DMS53 treated with DMSO at 0.1 percent for 48 hours (cell line): ENCODE measurements at regions not wholly inside any gene's neighbourhood (a gene's known extent, or its start where the extent isn't known, plus 50 kb on each side); places are given as distances from the start of the nearest gene placed in this dataset.

Experiments used
- DNase-seq: peaks from one replicate; lab custom pipeline; 2025; ENCODE audit not compliant: unreplicated experiment; lab: John Stamatoyannopoulos, UW

DNA sequence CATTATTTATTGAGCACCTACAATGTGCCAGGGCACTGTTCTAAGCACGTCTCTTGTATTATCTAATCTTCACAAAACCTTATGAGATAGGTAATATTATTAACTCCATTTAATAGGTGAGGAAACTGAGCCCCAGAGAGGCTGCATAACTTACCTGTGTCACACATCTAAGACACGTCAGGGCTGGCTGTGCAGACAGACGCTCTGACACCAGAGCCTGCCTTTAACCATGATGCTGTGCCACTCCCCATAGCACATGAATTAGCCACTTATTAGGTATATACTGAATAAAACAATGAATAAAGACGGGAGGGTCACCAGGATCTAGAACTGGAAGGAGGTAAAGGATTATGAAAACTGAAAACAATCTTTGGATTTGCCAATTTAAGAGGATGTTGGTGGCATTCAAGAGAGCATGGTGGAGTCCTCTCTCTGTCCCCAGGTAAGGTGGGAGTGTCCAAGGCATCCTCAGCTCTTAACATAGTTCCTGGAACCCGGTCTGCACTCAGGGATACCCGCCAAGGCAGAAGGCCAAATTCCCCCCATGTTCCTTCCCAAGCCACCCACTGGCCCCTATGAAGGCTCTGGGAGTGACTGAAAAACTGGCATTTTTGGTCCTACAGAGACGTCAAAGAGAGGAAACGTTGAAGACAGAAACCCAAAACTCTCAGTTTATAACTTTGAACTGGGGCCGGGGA, 479.7 kb downstream of the FOXO1 start:
- DNase-seq = no peak

DNA sequence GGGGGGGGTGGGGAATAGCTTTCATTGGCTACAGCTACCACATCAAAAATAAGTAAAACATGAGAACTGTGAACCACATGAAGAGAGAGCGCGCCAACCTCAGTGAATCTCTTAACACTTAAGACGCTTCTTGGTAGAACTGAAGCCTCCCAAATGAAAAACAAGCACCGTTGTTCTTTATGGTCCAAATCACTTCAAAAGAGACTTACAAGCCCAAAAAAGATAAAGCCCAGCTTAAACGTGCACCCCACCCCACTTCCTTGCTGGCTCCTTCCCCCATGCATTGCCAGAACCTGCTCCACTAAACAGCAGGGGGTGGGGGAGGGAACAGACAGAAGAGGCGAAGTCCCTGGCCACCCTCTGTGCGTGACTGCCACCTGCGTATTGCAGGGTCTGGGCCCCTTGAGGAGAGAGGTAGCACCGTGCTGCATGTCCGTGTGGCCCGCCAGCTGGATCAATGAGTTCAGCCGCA, 479.1 kb downstream of the FOXO1 start:
- no peak for DNase-seq

DNA sequence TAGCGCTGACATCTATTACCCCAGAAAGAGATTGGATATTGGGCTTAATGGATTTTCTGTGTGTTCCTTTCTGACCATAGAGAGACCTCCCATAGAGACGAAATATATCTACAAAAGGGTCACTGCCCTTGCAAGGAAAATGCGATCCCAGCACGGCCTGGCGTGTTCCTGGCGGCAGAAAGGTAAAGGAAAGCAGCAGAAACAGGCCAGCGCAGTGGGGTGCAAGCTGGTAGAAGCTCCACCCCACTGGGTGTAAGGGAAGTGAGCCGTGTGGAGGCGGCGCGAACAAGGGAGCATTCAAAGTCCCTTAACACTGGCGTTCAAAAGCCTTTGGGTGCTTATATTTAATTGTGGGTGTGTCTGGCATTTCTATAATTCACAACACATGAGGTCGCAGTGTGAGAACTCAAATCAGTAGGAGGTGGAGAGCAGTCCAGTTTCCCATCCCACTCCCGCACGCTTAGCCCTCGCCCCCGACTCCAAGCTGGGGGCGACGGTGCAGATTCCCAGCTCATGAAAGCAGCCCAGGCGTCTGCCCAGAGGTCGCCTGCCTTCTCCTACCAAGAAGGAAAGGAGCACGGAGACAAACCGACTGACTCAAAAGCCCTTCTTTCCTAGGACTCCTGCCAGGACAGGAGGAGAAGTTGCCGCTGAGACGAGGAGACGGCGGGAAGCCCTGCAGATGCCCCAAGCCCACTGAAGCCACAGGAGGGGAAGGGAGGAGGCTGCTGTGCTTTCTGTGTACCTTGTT, 478.4 kb downstream of the FOXO1 start:
- DNase-seq = no peak

DNA sequence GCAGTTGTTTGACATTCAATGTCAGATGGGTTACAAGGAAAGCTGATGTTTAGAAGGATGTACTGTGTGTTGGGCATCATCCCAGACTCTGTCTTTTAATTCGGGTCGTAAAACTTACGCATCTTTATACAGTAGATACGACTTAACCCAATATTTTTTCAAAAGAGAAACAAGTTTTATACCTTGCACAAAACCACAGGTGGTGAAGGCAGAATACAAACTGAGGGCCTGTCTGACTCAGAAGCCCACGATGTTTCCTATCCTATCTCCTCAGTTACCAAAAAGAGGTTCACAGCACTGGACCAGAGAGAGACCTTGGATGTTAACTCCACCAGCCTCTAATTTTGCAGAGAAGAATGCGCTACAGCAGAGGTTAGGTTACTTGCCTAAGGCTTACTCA, 477.0 kb downstream of the FOXO1 start:
- no peak for DNase-seq

DNA sequence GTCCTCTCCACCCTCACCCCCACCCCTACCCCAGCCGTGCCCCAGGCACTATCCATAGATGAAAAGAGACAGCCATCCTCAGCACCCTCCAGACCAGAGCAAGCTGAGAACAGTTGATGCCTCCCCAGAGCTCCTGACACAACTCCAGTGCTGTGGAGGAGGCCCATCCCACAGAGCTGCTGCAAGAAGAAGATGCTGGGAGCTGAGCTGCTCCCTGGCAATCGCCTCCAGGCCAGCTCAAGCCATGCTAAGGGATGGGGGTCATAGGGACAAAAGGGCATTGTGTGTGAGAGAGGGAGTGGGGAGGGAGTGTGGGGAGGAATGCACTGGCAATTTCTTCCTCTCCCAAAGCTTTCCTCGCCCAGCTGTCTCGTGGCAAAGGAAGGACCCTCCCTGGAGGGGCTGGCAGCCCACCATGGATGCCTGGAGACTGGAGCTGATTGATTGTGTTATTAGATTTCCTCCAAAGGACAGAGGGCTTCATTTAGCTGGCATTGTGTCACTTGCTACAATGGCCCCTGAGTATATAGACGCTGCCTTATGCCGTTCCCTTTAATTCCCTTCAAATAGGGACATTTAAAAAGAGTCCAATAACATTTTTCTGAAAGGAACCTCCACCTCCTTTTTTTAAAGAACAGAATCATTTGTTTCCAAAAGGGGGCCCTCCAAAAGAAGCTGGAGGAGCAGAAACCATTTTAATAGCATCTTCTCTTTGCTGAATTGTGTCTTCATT, 476.4 kb downstream of the FOXO1 start:
- DNase-seq = no peak

DNA sequence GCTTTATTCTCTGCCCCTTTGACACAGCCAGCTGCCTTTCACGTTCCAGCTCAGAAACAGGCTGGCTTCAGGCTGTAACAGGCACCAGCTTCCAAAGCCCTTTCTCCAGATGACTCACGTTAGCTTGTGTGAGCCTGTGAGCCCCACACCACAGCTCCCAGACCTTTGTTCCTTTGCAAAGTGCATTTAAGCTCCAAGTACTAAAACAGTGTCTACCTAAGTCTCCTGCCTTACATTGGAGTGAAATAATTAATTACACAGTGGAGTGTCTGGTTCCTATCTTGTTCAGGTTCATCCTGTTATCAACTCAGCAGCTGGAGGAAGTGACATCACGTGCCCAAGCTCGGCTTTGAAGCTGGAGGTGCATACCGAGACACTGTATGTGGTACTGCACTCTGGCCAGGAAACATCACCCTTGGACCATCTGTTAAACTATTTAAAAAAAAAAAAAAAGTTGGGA, 475.8 kb downstream of the FOXO1 start:
- DNase-seq = peak; percentile 11

DNA sequence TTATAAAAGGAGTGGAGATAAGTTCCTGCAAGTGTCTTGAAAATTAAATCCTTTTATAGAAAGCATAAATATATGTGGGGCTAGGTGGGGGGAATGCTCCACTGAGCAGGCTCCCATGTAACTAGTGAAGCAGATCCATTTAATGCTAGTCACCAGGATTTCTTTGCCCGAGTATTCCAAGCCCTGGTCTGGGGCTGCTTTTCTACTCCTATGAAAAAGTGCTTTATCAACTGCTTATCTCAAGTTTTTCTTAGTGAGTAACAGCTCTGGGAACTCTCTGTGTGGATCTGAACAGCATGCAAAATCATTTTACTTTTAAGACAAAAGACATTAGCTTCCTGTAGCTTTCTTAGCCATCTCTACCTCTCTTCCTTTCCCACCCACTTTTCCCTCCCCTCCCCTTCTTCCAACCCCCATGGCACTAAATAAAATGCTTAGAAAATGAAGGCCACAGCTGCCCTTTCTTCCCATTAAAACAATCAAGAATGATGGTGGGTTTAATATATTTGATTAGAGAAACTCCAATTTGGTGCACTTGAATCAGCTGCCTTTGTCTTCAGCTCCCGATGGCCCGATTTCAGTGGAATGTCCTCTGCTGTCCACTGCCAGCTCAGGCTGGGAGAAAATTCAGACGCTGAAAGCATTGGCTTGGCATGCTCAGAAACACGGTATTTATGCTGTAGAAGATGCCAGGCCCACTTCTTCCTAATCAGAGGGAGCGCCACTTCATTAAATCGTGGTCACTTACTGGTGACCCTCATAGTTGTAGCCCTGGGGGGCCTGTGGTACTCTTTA, 475.1 kb downstream of the FOXO1 start:
- DNase-seq = no peak

DNA sequence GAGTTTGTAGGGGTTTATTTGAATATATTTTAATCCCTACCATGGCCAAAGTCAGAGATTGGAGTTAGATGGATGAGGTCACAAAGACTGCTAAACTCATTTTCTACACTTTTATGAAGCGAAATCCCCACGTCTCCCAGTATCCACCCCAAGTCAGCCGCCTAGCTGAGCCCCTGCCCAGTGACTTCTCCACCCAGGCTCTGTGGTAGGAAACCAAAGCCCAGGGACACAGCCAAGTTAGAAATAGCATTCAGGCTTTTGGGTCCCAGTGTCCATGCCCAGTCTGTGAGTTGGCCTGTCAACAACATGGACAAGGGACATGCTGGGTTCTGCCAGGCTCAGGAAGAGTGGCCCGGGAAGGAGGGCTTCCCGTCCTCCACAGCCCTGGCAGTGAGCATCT, 474.0 kb downstream of the FOXO1 start:
- DNase-seq = no peak

DNA sequence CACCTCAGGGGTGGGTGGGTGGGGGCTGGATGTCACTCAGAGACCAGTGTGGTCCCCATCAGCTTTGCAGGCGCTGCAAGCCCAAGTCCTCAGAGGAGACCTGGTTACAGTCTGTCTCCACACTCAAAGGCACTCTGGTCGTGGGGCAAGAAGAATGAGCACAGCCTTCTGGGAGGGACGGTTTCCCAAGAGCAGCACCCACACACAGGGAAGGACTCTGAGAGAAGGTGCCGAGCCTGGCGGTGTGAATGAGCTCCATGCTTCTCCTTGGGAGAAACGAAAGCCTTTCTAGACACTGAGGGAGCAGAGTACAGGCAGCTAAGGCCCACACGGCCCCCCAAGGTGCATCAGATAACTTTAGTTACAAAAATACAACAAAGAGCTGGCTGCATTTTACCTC, 473.6 kb downstream of the FOXO1 start:
- no peak for DNase-seq

DNA sequence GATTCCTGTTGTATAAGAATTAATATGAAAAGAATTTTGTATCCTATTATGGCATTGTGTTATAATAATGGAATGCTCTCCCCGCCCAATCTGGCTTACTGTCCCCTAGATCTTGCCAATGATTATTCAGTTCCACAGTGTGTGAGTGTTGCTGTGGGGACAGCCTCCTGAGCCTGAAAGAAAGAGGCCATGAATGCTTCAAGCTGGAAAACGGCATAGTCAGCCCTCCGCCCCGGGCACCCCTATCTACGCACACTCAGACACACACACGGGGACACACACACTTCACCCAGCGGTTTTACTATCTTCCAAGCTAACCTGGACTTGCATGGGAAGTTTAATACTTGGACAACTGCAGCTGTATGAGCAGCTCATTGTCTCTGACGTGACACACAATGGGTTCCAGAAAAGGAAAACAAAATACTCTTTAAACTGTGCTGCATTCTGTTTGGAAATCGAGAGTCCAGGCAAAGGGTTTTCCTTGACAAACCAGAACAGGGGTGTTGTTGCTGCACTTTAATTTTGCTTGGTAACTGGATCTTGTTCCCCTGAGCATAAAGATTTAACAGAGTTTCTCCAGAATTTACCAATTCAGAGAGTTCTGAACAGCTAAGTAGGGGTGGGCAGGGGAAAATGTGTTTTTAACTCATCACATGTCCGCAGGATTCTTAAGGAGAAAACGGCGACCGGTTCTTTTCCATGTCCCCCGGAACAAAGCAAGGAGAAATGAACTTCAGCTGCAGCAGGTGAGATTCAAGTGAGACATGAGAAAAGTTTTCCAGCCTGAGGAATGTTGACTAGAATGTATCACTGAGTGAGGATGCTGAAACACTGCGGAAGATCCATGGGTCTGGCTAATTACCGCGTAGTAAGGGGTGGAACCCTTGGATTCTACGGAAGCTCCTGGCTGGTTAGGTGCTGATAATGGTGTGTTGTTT, 472.9 kb downstream of the FOXO1 start:
- DNase-seq = no peak

DNA sequence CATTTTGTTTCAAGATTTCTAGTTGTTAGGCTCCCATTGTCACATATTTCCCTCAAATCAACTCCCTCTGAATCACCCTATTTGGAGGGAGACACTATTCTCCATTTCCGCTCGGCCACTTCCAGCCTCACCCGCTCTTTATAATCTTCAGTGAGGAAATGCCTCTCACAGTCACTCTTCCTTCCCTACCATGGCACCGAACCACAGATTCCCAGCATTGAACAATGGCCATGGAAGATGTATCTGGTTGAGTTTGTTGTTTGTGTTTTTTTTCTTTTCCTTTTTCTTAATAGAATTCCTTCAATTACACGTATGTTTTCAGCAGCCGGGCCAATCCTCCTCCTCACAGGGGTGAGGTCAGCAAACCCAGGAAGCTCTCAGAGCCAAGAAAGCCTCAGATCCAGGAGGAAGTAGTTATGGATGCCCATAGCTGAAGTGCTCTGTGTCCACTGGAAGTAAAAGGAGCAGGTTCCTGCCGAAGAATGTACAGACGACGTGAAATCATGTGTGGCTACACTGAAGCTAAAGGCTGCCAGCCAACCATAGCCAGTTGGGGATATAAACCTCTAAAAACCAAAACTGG, 472.1 kb downstream of the FOXO1 start:
- no peak for DNase-seq

DNA sequence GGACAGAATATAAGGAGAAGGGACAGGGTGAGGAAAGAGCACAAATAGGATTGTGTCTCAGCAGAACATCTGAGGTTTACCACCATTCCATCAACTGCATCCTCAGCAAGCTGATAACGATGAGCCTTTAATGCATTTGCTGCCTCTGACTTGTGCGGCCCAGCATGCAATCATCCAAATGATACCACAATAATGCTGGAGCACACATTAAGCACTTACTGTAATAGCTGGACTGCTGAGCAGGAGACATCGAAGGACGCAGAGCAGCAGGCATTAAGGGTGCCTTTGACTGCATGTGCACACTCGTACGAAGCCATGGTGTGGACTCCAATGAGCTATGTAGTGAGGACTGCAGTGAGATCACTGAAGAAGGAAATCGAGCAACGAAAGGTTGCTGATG, 469.4 kb downstream of the FOXO1 start:
- no peak for DNase-seq

DNA sequence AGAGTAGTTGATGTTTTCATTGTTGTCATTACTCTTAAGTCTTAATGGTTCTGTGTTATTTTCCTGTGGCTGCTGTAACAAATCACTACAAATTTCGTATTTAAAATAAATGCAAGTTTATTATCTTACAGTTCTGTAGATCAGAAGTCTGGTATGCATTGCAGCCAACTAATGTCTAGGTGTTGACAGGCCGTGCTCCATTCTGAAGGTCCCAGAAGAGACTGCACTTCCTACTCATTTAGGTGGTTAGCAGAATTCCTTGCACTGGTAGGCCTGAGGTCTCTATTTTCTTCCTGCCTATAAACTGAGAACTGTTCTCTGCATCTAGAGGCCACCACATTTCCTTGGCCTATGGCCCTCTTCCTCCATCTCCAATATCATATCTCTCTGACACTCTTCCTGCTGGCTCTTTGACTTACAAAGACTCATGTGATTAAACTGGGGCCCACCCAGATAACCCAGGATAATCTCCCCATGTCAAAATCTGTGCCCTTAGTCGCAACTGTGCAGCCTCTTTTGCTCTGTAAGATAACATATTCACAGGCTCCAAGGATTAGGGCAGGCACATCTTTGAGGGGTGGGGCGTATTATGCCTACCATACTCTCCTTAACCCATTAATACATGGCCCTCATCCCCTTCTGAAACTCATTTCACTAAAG, 468.4 kb downstream of the FOXO1 start:
- DNase-seq = no peak

DNA sequence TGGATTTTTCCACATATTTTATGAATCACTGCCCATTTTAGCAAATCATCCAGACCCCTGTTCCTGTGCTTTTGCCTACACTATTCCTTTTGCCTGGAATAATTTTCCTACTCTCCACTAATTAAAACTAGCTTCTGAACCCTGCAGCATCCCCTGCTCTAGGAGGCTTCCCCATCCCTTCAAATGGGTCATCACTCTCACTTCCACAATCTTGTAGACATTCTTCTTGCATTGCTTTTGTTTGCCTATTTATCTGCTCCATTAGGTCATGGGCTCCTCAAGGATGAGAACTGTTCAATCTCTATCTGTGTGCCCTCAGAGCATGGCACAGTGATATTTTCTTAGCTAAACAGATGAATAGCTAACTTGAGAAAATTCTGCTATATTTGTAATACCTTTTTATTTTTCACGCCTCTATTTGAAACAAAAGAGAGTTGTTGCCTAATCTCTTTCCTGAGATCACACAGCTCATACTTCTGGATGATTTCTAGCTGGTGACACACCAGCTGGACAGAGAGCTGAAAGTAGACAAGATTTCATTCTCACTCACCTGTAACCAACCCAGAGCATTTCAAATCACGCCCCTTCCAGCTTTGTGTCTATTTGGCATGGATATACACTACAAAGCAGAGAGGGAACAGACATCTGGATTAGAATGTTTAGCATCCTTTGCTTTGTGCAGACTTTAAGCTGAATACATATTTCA, 466.0 kb downstream of the FOXO1 start:
- DNase-seq = no peak

DNA sequence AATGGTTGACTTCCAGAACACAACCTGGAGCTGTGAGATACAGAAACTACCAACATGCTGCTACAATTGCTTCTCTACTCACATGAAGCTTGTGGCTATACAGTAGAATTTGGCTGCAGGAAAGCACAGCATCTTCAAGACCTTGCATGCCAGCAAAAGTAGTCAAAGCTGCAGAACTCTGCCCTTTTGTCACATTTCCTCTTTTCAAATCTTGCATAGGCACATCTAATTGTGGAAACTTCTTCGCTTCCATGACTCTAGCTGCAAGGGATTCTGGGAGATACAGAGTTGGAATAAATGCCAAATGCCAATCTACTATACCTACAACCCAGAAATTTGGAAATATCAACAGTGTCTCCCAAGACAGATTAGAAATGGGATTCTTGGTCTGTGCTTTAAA, 462.2 kb downstream of the FOXO1 start:
- no peak for DNase-seq

DNA sequence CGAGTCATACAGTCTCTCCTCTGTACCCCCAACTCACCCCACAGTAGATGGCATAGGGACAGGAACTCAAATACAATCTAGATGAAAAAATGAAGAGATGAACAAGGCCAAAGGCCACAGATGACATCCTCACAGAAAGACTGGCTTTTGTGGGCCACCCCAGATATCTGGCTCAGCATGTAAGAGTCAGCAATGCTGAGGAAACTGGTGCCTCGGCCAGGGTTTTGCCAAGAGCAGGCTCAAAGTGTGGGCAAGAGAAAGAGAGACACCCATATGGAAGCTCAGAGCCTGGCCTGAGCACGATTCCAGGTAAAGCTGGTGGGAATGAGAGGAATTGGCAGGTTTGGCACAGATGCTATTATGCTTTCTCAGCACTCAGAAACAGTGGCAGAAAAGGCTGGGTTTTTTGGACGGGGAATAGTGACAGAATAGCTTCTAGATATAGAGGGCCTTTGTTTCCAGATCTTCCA, 460.6 kb downstream of the FOXO1 start:
- no peak for DNase-seq

DNA sequence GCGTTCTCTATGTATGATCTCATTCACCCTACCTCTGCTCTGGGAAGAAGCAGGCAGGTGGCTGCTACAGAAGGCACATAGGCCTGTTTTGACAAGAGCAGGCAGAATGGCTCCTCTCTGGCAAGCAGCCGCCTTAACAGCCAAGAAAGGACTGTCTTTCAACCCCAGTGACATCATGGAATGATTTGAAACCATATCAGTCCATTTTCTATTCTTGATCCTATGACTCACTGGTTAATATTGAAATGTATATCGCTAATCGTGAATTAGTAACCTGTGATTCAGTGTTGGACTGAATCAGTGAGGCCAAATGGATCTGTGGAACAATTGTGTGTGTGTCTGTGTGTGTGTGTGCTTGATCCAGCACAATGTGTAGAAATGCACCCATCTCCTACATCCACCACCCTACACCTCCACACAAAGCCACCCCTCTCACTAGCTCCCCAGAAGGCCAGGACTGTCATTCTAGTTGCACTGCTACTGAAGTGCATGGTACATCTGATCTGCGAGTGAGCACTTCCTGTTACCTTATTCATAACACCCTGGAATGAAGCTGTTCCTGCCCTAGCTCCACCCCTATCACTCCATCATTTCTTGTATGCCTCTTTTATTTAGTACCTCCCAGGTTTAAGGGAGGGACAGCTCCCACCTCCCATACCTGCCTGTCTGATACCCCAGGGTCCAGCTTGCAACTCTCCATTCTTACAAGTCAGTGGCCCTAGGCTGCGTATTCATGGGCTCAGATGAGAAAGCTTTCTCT, 460.0 kb downstream of the FOXO1 start:
- DNase-seq = no peak
